GM18519 (cell line): ENCODE measurements at regions not wholly inside any gene's neighbourhood (a gene's known extent, or its start where the extent isn't known, plus 50 kb on each side); places are given as distances from the start of the nearest gene placed in this dataset.
"Not testable (repeated sequence)": the region's sequence is repeated elsewhere in the genome, so short reads cannot be mapped to it uniquely, and the experiment has no call there.

Source experiments
- ATAC-seq: cut with Tn5 transposase; IDR thresholded peaks from one replicate; pipeline ENCODE4 v1.9.1; 2021; ENCODE audit warnings: mild to moderate bottlenecking, moderate library complexity; ENCODE audit not compliant: unreplicated experiment, low FRiP score

DNA sequence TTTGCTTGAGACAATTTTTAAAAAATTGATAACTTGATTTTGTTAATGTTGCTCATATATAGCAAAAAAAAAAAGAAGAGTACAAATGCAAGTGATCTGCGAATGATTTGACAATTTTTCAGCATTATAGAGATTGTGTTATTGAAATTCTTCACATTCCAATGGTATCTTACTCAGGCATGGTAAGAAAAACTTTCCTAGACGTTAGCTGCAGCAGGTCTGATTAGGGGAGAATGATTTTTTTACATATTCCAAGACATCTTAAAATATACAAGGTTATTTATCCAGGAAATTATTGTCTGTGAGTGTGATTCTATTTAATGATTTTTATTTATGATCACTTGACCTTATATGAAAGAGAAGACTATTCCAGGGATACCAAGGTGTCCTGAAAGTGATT lies 361.9 kb downstream of the MAT2B start:
- ATAC-seq: no peak

DNA sequence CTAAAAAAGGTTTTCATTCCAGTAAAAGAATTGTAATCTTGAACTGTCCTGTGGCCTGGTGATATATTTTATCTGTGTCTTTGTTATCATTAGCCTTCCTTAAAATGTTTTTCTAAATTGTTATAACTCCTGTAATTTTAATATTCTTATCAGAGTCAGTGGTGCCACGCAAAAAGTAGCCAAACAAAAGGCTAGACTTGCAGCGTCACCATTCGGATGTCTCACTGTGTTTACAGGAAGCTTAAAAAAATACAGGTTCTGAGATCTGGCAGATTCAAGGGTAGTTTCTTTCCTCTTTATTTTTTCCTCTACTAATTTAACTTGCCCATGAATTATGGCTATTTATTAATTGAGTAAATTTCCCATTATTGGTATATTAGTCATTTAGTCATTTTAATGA lies 362.3 kb downstream of the MAT2B start:
- ATAC-seq: no peak

DNA sequence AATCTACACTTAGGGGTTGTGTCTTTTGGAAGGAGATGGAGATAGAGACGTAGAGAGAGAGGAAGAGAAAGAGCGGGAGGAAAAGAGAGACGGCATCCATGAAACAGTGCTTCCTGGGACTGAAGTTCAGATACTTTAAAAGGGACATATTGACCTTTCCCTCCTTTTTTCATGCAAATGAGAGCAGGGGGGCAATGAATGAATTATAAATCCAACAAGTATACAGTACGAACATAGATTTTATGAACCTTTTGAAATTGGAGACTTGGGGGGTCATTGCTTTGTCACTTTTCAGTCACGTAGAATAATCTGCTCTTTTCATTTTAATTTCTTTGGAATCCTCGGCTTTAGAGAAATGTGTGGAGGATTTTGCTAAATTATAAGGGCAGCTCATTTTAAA lies 364.2 kb downstream of the MAT2B start:
- no peak for ATAC-seq

DNA sequence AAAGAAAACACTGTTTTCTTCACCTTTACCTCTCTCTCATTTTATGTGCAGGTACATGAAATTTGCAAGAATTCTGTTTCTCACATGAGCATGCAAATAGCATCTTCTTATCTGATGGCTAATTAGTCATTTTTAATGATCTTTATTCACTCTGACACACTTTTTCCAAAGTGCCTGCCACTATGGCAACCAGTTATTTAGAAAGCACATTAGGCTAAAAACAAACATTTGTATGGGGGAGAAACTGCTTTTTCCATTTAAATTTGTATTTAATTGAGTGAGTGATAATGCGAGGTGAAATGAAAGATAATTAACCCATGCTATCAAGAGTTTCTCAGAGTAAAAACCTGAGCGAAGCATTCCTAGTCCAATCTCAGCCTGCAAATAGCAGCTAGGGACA lies 365.0 kb downstream of the MAT2B start:
- ATAC-seq: no peak

DNA sequence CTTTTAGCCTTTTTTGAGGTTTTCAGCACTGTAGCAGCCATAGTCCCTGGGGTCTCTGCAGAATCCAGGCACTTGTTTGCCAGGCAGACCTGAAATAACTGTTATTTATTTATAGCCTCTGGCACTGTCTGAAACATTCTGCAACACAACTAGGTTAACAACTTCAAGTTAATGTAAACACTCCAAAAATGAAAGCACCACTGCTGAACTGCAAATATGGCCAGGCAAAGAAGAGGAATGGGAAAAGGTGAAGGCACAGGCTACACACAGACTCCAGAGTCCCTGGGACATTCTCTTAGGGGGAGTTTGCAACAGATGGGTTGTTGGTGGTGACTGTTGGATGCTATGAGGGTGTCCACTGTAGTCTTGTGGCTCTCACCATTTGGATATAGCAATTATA lies 369.0 kb downstream of the MAT2B start:
- ATAC-seq: no peak

DNA sequence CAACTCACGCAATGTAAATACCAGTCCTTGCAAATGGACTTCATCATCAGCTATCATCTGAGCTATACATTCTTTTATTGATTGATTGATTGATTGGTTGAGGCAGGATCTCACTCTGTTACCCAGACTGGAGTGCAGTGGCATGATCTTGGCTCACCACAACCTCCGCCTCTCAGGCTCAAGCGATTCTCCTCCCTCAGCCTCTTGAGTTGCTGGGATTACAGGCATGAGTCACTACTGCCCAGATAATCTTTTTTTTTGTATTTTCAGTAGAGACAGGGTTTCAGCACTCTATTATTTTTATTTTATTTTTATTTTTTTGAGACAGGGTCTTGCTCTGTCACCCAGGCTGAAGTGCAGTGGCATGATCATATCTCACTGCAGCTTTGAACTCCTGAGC lies 369.5 kb downstream of the MAT2B start:
- not testable (repeated sequence) for ATAC-seq

DNA sequence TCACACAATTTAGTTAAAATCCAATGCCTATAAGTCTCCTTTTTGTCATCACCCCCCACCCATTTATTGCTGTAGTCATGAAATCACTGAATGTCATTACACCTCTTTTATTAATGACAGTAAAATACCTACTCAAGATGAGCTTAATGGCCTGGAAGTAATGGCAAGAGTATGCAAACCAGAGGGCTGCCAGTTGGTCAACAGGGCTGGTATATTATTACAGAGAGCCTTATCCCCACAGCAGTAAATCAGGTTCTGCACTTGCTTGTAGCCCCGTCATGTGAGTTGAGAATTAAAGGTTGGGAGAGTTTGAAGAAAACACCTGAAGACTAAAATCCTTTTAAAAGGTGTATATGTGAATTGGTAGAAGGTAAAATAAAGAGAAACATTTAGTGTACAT lies 372.4 kb downstream of the MAT2B start:
- ATAC-seq: no peak

DNA sequence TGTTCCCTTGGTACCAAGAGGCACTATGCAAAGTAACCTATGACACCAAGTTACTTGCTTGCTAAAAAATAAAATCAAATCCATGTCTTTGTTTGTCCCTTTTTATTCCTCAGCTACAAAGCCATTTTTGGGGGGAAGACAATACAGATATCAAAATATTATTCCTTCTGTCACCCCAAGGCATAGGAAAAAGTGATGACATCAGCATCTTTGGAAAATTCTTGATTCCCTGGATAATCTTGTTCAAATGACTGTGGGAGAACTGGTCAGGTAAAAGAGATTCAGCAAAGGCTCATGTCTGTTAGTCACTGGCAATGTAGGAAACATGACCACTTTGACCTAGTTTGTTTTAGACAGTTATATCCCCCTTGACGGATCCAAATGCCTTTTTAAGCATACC lies 373.1 kb downstream of the MAT2B start:
- no peak for ATAC-seq

DNA sequence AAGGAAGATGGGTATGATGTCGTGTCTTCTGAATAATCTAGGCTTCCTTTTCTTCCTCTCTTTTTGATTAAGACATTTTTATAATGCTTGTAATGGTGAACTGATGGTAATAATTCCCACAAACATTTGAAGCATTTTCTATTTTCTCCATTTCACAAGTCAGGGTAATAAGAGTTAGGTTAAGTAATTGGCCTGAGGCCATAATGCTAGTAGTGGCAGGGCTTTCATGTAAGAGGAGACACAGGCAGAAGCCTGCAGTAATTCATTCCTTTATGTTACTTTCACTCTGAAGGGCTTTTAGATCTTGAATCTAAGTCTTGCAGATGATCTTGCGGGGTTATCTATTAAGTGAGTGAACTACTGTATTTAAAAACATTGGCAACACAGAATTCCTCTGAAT lies 374.9 kb downstream of the MAT2B start:
- no peak for ATAC-seq

DNA sequence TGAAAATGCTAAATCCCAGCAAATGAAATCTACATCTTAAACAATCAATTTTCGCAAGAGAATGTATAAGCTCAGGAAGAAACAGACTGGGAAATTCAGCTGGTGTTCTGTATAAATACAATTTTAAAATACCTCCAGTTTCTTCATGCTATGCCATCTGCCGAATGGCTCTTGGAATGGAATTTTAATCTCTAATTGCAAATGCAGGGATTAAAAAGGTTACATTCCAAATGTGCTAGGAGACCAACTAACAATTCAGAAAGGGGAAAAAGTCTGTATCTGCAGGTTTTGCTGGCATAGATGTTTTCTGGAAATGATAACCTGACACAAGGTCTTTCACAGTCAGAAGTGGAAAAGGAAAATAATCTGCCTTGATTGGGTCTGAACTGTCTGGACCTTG lies 379.7 kb downstream of the MAT2B start:
- ATAC-seq: no peak

DNA sequence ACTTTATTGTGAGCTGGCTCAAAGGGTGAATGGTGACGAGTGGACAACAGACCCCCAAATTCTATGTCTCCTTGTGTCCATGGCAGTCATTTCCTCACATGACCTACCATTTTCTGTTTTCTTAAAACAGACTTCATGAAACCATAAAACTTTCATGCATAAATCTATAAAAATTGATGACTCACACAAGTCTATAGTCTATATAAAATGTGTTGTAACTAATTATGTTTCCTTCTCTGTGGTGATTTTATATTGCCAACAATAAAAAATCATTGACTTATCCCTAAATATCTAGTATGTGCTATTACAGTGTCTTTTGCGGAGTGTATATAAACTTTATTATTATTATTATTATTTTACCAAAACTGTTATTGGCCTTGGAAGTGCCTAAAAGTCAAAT lies 382.4 kb downstream of the MAT2B start:
- no peak for ATAC-seq

DNA sequence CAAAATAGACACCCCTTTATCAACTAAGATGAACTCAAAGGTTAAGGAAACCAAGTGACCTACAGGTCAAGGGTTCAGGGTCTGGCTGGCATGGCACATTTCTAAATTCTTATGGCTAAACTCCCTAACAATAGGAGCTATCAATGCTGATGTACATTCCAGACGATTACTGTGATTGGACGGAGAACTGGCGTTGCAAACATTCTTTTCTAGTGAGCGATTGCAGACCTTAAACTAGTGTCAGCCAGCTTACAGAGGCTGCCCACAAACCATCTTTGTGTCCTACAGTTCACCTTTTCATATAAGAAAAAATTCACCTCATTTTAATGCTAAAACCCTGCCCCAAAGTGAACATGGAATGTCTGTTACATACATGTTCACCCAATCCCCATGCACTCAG lies 382.9 kb downstream of the MAT2B start:
- ATAC-seq: no peak

DNA sequence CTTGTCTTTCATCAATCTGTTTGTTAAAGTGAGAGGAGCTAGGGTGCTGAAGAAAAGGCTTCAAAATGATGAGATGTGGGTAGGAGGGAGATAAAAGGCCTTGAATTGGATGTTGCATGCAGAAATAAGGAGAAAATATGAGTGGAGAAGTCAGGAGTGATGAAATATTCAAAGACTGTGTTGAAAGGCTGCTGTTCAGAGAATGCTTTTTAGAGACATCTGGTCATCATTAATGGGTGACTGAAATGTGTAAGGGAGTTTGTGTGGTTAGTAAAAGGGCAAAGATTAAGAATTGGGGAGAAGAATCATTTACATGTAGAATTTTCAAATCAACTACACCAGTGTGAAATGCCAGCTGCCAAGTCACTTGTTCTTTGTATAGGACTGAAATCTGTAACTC lies 383.9 kb downstream of the MAT2B start:
- no peak for ATAC-seq

DNA sequence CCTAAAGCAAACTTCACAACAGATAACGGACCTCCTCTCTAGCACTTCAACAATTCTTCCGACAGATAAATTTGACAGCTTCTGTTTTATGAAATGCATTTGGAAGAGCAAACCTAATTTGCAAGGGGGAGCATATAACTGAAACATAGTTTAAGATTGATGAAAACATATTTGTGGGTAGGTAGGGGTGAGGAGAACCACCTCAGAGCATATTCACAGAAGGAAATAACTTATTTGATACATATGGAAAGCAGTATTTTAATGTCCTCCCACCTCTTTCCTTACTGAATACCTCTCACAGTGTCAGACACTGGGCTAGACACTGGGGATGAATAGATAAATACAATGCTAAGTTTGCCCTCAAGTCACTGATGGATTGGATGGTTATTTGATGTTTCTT lies 384.8 kb downstream of the MAT2B start:
- ATAC-seq: no peak

DNA sequence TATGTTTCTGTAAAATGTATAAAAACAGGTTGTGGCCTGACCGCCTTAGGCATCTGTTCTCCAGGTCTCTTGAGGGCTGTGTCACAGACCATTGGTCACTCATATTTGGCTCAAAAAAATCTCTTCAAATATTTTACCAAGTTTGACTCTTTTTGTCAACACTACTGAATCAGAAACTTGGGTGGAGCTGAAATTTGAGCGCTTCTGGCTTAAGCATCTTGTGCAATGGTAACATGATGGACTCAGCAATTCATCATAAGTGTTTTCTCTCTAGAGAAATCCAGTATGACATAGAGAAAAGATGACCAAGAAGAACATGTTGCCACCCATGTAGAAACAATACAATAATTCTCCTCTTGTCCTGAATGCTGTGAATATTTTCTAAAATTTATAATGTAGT lies 387.9 kb downstream of the MAT2B start:
- no peak for ATAC-seq

DNA sequence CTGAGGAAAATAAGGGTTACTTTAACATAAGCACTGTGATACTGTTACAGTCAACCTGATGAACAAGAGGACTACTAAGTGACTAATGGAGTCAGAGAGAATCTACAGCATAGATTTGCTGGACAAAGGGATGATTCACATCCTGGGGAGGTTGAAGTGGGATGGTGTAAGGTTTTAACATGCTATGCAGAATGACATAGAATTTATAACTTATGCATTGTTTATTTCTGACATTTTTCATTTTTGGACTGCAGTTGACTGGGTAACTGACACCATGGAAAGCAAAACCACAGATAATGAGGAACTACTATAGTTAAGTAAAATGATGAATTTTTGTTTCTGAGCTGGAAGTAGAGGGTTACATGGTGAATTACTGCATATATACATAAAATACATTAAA lies 389.2 kb downstream of the MAT2B start:
- ATAC-seq: no peak

DNA sequence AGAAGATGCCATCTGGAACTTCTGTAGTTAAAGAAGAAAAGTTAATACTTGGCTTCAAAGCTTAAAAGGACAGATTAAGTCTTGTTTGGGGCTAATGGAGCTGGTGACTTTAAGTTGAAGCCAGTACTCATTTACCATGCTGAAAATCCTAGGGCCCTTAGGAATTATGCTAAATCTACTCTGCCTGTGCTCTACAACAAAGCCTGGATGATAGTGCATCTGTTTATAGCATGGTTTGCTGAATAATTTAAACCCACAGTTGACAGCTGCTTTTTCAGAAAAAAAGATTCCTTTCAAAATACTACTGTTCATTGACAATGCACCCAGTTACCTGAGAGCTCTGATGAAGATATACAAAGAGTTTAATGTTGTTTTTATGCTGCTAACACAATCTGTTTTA lies 393.5 kb downstream of the MAT2B start:
- ATAC-seq: no peak

DNA sequence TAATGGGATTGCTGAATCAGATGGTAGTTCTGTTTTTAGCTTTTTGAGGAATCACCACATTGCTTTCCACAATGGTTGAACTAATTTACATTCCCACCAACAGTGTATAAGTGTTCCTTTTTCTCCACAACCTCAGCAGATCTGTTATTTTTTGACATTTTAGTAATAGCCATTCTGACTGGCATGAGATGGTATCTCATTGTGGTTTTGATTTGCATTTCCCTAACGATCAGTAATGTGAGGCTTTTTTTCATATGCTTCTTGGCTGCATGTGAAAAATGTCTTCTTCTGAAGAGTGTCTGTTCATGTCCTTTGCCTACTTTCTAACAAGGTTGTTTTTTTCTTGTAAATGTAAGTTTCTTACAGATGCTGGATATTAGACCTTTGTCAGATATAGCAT lies 402.4 kb downstream of the MAT2B start:
- not testable (repeated sequence) for ATAC-seq

DNA sequence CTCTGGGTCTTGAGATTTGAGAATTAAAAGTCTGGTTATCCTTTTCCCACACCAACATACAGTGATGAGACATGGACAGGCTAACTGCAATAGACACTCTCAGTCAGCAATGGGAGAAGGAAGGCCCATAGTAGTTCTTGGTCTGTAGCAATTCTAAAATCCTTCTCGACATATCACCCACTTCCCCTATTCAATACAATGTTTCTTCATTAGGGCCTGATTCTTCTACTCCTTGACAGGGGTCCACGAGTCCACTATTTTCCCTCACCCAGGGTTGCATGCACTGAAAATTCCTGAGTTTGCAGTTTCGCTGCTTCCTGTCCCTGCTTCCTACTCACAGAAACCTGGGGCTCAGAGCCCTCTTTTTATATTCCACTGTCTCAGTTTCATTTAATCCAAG lies 402.8 kb downstream of the MAT2B start:
- no peak for ATAC-seq

DNA sequence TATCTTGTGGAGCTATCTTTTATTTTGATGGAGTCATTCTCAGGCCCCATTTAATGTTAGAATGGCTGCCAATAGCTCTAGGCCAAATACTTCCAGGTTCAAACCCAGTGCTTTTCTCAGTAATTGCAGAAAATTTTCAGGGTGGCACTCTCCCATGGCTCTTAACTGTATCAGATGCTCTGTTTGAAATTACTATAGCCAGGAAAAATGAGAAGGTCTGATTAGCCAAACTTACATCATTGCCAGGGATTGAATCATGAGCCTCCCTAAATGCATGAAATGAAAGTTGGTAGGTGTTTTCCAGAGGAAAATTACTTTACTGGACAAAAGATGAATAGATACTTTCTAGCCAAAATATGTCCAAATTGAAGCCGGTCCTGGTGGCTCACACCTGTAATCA lies 404.8 kb downstream of the MAT2B start:
- ATAC-seq: no peak

DNA sequence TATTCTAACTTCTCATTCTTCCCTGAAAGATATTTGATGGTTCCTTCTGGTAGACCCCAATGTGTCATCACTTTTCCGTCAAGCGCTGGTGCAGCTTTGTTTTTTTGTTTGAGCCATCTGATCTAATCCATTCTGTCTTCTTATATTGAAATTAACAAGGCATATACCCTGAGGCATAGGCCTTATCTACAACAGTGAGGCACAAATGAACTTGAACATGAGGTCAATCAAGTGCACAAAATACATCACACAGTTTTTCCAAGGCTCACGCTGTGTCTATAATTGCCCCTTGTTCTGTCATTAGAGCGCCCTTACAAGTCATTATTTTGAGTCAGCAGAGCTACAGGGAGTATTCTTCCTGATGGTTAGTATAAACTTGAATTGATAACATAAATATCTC lies 406.6 kb downstream of the MAT2B start:
- ATAC-seq: no peak

DNA sequence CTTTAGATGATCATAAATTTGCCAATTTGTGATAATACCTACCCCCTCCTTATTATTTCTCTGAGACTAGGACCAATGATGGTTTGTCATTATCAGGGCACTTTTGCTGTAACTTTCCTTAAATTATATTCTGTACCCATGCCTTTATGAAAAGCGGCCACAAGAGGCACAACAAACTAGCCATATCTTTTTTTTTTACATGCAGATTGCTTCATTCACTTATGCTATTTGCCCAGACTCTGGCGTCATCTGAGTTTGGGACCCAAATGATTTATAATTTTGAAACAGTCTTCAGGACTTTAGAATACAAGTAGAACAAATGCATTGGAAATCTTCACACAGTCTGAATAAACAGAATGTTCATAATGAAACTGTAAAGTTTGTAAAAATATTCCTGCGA lies 408.1 kb downstream of the MAT2B start:
- no peak for ATAC-seq

DNA sequence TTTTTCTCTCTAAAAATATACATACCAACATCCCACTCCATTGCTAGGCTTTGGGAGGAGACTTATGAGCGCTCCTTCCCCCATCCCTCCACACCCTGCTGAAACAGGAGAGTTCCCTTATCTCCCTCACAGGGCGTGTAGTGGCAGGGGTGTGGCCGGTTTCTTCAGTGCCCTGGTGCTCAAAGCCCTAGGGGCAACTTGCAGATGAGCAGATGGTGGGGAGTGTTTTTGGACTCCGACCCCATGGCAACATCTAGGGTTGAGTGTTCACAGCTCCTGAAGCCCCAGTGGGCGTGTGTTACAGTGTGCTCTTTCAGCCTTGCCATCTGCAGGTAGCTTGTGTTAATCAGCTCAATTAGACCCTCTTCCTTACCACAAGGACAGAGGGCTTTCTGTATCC lies 409.5 kb downstream of the MAT2B start:
- no peak for ATAC-seq

DNA sequence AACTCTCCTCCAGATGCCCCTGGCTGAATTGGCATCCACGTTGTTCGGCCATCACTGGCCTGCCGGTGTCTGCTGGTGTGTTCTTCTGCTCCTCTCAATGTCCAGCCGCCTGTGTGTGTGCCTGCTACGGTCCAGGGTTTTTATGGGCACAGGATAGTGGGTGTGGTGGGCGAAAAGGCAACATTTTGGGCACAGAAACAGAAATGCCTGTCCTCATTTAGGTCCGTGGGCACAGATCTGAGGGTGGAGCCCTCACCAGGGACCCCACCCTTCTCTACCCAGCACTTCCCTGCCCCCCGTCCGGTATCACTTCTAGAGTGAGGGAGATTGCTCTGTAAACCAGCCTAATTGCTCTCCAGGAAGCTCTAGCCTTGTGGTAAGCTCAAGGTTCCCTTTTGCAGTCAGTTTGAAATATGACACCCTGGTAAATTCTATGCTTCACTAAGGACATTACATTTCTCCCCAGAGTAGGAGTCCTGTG lies 410.1 kb downstream of the MAT2B start:
- peak; percentile 70 for ATAC-seq
